ENCODE measurements at regions not wholly inside any gene's neighbourhood (a gene's known extent, or its start where the extent isn't known, plus 50 kb on each side); places are given as distances from the start of the nearest gene placed in this dataset.
A peak's percentile ranks its signal among the peaks of the same experiment; 100 is the strongest.

- DNase-seq (ENCODE audit: insufficient read length, low spot score, missing footprints): no peak
- TF ChIP-seq, protein P1, sequence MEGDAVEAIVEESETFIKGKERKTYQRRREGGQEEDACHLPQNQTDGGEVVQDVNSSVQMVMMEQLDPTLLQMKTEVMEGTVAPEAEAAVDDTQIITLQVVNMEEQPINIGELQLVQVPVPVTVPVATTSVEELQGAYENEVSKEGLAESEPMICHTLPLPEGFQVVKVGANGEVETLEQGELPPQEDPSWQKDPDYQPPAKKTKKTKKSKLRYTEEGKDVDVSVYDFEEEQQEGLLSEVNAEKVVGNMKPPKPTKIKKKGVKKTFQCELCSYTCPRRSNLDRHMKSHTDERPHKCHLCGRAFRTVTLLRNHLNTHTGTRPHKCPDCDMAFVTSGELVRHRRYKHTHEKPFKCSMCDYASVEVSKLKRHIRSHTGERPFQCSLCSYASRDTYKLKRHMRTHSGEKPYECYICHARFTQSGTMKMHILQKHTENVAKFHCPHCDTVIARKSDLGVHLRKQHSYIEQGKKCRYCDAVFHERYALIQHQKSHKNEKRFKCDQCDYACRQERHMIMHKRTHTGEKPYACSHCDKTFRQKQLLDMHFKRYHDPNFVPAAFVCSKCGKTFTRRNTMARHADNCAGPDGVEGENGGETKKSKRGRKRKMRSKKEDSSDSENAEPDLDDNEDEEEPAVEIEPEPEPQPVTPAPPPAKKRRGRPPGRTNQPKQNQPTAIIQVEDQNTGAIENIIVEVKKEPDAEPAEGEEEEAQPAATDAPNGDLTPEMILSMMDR (IDR thresholded peaks at IDR 0.05; ENCODE audit: extremely low read depth, low read depth, low read length): no peak
- Histone ChIP-seq H3K4me1 (ENCODE audit: insufficient read depth, low read length) (peaks cover 28% of the 10 kb centered on the region), H4K20me1 (ENCODE audit: insufficient read depth, low read length) (no peaks in the 10 kb centered on the region), H3K4me3 (ENCODE audit: insufficient read depth, low read length) (no peak overlapping the region), H2AFZ (ENCODE audit: low read length) (no peak overlapping the region), H3K9me3 (ENCODE audit: low read depth, low read length) (no peaks in the 10 kb centered on the region), H3K36me3 (ENCODE audit: insufficient read depth, low read length) (no peaks in the 10 kb centered on the region), H3K79me2 (ENCODE audit: insufficient read depth, low read length) (no peaks in the 10 kb centered on the region), H3K27me3 (ENCODE audit: insufficient read depth, low read length) (no peaks in the 10 kb centered on the region), H3K27ac (ENCODE audit: low read depth, low read length) (no peak overlapping the region), H3K4me2 (ENCODE audit: insufficient read depth, low read length) (no peak overlapping the region)
These were observed 372.2 kb downstream of the NFIB start for GRCh38 chr9:13941714-13942113.

GRCh38 chr9:13939701-13940490 is 374.0 kb downstream of the NFIB start:
- H3K27me3 ChIP-seq (ENCODE audit: insufficient read depth, low read length): no peaks in the 10 kb centered on the region
- no peak for DNase-seq (ENCODE audit: insufficient read length, low spot score, missing footprints)
- H4K20me1 ChIP-seq (ENCODE audit: insufficient read depth, low read length): no peaks in the 10 kb centered on the region
- H3K36me3 ChIP-seq (ENCODE audit: insufficient read depth, low read length): no peaks in the 10 kb centered on the region
- H3K4me2 ChIP-seq (ENCODE audit: insufficient read depth, low read length): no peak overlapping the region
- H3K4me1 ChIP-seq (ENCODE audit: insufficient read depth, low read length): peaks cover 28% of the 10 kb centered on the region
- no peak overlapping the region for H3K27ac ChIP-seq (ENCODE audit: low read depth, low read length)
- H3K79me2 ChIP-seq (ENCODE audit: insufficient read depth, low read length): no peaks in the 10 kb centered on the region
- H3K9me3 ChIP-seq (ENCODE audit: low read depth, low read length): no peaks in the 10 kb centered on the region
- TF ChIP-seq, protein P1 (IDR thresholded peaks at IDR 0.05; ENCODE audit: extremely low read depth, low read depth, low read length): no peak
- no peak overlapping the region for H2AFZ ChIP-seq (ENCODE audit: low read length)
- no peak overlapping the region for H3K4me3 ChIP-seq (ENCODE audit: insufficient read depth, low read length)

DNA sequence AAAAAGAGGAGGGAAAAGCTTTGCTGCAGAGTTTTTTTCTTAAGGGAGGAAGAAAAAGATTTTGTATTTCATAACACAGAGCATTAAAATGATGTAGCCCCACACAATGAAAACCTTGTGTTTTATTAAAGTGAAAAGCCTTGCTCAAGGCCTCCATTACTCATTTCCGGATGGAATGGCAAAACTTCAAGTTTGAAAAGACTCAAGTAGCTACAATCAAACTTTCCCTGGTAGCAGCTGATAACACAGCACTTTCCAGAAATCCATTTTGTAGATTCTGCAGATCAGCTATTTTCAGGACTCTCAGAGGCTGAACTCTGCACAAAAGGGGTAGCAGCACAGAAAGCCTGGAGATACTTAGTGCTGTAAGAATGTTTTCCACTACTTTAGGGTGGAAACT is 374.8 kb downstream of the NFIB start:
- TF ChIP-seq, protein P1 (IDR thresholded peaks at IDR 0.05; ENCODE audit: extremely low read depth, low read depth, low read length): no peak
- H3K4me3 ChIP-seq (ENCODE audit: insufficient read depth, low read length): no peak overlapping the region
- H3K79me2 ChIP-seq (ENCODE audit: insufficient read depth, low read length): no peaks in the 10 kb centered on the region
- H4K20me1 ChIP-seq (ENCODE audit: insufficient read depth, low read length): no peaks in the 10 kb centered on the region
- H2AFZ ChIP-seq (ENCODE audit: low read length): peak overlapping the region; percentile 34
- no peaks in the 10 kb centered on the region for H3K9me3 ChIP-seq (ENCODE audit: low read depth, low read length)
- no peak overlapping the region for H3K27ac ChIP-seq (ENCODE audit: low read depth, low read length)
- peak; percentile 26 for DNase-seq (ENCODE audit: insufficient read length, low spot score, missing footprints)
- peak overlapping the region; percentile 35 for H3K4me2 ChIP-seq (ENCODE audit: insufficient read depth, low read length)
- no peaks in the 10 kb centered on the region for H3K36me3 ChIP-seq (ENCODE audit: insufficient read depth, low read length)
- H3K4me1 ChIP-seq (ENCODE audit: insufficient read depth, low read length): peaks cover 28% of the 10 kb centered on the region
- H3K27me3 ChIP-seq (ENCODE audit: insufficient read depth, low read length): no peaks in the 10 kb centered on the region

- H3K79me2 ChIP-seq (ENCODE audit: insufficient read depth, low read length): no peaks in the 10 kb centered on the region
- no peak overlapping the region for H2AFZ ChIP-seq (ENCODE audit: low read length)
- TF ChIP-seq, protein P1 (IDR thresholded peaks at IDR 0.05; ENCODE audit: extremely low read depth, low read depth, low read length): no peak
- H3K27me3 ChIP-seq (ENCODE audit: insufficient read depth, low read length): no peaks in the 10 kb centered on the region
- peaks cover 10% of the 10 kb centered on the region for H3K4me1 ChIP-seq (ENCODE audit: insufficient read depth, low read length)
- no peaks in the 10 kb centered on the region for H3K9me3 ChIP-seq (ENCODE audit: low read depth, low read length)
- H3K36me3 ChIP-seq (ENCODE audit: insufficient read depth, low read length): no peaks in the 10 kb centered on the region
- no peak for DNase-seq (ENCODE audit: insufficient read length, low spot score, missing footprints)
- no peak overlapping the region for H3K27ac ChIP-seq (ENCODE audit: low read depth, low read length)
- H3K4me3 ChIP-seq (ENCODE audit: insufficient read depth, low read length): no peak overlapping the region
- H3K4me2 ChIP-seq (ENCODE audit: insufficient read depth, low read length): no peak overlapping the region
- no peaks in the 10 kb centered on the region for H4K20me1 ChIP-seq (ENCODE audit: insufficient read depth, low read length)
These were observed 379.5 kb downstream of the NFIB start for GRCh38 chr9:13934416-13934815.

All from osteoblast (primary cell).